ENCODE measurements at regions not wholly inside any gene's neighbourhood (a gene's known extent, or its start where the extent isn't known, plus 50 kb on each side); places are given as distances from the start of the nearest gene placed in this dataset.

DNA sequence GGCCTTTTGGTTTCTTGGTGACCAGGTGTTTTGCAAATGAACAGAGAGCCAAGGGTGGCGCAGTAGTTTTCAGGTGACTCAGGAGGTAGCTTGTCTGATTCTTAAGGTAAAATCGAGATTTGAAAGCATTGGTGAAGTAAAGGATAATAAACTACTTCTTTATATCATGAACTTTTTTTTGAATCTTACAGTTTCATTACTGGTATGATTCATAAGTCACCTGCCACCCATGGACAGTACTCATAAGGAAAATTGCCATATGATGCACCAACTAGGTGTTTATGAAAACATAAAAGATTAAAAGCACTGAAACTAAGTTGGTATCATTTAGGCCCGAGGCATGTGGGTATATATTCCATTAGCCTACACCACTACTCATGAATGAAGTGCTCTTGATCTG lies 84.1 kb upstream of the MGAT5 start:
- Histone ChIP-seq H3K4me1 (ENCODE audit: control insufficient read depth, insufficient read depth, low read length) (peaks cover 34% of the 10 kb centered on the region), H3K9ac (ENCODE audit: low read length) (no peak overlapping the region), H3K9me3 (ENCODE audit: control insufficient read depth, low read length) (peaks cover 4% of the 10 kb centered on the region)

DNA sequence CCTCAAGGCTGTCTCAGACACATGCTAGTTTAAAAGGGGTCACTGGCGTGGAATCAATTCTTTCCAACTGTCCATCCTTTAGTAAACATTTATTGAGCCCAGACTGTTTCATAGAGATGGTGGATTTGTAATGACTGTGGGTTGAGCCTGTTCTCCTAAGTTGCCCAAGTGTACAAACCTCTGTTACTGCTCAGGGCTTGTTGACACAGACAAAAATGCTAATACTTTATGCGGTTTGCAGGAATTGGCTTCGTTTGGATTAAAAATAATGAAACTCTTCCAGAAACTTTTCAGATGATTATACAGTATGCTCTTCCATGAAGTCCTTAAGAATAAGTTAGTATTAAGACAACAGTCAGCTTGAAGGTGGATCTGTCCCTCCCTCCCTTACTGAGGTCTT lies 83.6 kb upstream of the MGAT5 start:
- Histone ChIP-seq H3K36me3 (ENCODE audit: control insufficient read depth, insufficient read depth, low read length) (no peaks in the 10 kb centered on the region), H3K9ac (ENCODE audit: low read length) (no peak overlapping the region), H3K9me3 (ENCODE audit: control insufficient read depth, low read length) (peaks cover 4% of the 10 kb centered on the region), H3K27me3 (ENCODE audit: control insufficient read depth, insufficient read depth, low read length) (no peaks in the 10 kb centered on the region), H3K4me3 (ENCODE audit: low read length) (no peak overlapping the region), H3K4me1 (ENCODE audit: control insufficient read depth, insufficient read depth, low read length) (peaks cover 39% of the 10 kb centered on the region)

More for the DNA sequence above, 84.1 kb upstream of the MGAT5 start:
- H3K27me3 ChIP-seq (ENCODE audit: control insufficient read depth, insufficient read depth, low read length): no peaks in the 10 kb centered on the region
- no peaks in the 10 kb centered on the region for H3K36me3 ChIP-seq (ENCODE audit: control insufficient read depth, insufficient read depth, low read length)
- no peak overlapping the region for H3K4me3 ChIP-seq (ENCODE audit: low read length)

- peaks cover 4% of the 10 kb centered on the region for H3K9me3 ChIP-seq (ENCODE audit: control insufficient read depth, low read length)
- H3K27me3 ChIP-seq (ENCODE audit: control insufficient read depth, insufficient read depth, low read length): no peaks in the 10 kb centered on the region
- H3K36me3 ChIP-seq (ENCODE audit: control insufficient read depth, insufficient read depth, low read length): no peaks in the 10 kb centered on the region
- H3K4me3 ChIP-seq (ENCODE audit: low read length): no peak overlapping the region
- H3K4me1 ChIP-seq (ENCODE audit: control insufficient read depth, insufficient read depth, low read length): peaks cover 43% of the 10 kb centered on the region
- H3K9ac ChIP-seq (ENCODE audit: low read length): no peak overlapping the region
Observed at GRCh38 chr2:134170700-134171099, 83.2 kb upstream of the MGAT5 start.

GRCh38 chr2:134173338-134174016 lies 80.4 kb upstream of the MGAT5 start:
- no peak overlapping the region for H3K9ac ChIP-seq (ENCODE audit: low read length)

DNA sequence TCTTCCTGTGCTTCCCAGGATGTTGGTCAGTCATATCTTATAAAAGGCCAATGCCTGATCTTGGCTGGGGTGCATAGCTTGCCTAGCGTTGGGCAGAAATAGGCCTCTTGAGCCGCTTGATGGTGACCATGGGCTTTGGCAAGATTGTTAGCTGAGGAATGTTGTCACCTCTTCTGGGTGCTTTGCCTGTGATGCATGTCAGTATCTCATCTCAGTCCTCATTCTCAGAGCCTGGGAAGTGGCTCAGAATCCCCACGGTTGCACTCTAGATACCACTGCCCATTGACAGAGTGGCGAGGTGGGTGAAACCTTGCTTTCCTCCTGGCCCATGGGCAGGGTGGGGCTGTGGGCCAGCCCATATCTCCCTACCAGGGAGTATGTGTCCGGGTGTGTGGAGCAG lies 79.2 kb upstream of the MGAT5 start:
- no peaks in the 10 kb centered on the region for H3K27me3 ChIP-seq (ENCODE audit: control insufficient read depth, insufficient read depth, low read length)
- H3K36me3 ChIP-seq (ENCODE audit: control insufficient read depth, insufficient read depth, low read length): no peaks in the 10 kb centered on the region
- no peaks in the 10 kb centered on the region for H3K9me3 ChIP-seq (ENCODE audit: control insufficient read depth, low read length)
- H3K4me3 ChIP-seq (ENCODE audit: low read length): no peak overlapping the region
- peaks cover 68% of the 10 kb centered on the region for H3K4me1 ChIP-seq (ENCODE audit: control insufficient read depth, insufficient read depth, low read length)
- H3K9ac ChIP-seq (ENCODE audit: low read length): no peak overlapping the region

More at GRCh38 chr2:134173338-134174016, 80.4 kb upstream of the MGAT5 start:
- Histone ChIP-seq H3K4me3 (ENCODE audit: low read length) (no peak overlapping the region), H3K9me3 (ENCODE audit: control insufficient read depth, low read length) (no peaks in the 10 kb centered on the region), H3K4me1 (ENCODE audit: control insufficient read depth, insufficient read depth, low read length) (peaks cover 61% of the 10 kb centered on the region), H3K36me3 (ENCODE audit: control insufficient read depth, insufficient read depth, low read length) (no peaks in the 10 kb centered on the region), H3K27me3 (ENCODE audit: control insufficient read depth, insufficient read depth, low read length) (no peaks in the 10 kb centered on the region)

DNA sequence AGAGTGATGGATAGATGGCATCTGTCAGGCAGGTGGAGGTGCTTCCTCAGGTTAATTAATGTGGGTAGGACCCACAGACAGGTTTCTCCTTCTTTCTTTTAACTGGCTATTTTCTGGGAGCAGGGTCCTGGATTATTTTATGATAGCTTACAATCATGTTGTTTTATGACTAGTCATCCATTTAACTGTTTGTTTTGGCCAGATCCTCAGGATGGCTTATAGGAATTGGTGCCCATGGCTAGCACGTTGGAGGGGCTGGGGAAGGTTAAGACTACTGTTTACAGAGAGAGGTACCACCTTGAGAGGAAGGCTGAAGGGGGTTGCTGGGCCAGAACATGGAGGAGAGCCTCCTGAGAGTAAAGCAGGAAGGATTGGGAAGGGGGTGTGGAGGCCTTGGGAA lies 78.0 kb upstream of the MGAT5 start:
- H3K4me1 ChIP-seq (ENCODE audit: control insufficient read depth, insufficient read depth, low read length): peaks cover 58% of the 10 kb centered on the region

GRCh38 chr2:134177351-134177931 lies 76.4 kb upstream of the MGAT5 start:
- Histone ChIP-seq H3K9ac (ENCODE audit: low read length) (no peak overlapping the region), H3K27me3 (ENCODE audit: control insufficient read depth, insufficient read depth, low read length) (no peaks in the 10 kb centered on the region), H3K36me3 (ENCODE audit: control insufficient read depth, insufficient read depth, low read length) (no peaks in the 10 kb centered on the region), H3K9me3 (ENCODE audit: control insufficient read depth, low read length) (no peaks in the 10 kb centered on the region), H3K4me3 (ENCODE audit: low read length) (no peak overlapping the region), H3K4me1 (ENCODE audit: control insufficient read depth, insufficient read depth, low read length) (peaks cover 62% of the 10 kb centered on the region)

More for the DNA sequence above, 78.0 kb upstream of the MGAT5 start:
- no peaks in the 10 kb centered on the region for H3K9me3 ChIP-seq (ENCODE audit: control insufficient read depth, low read length)
- no peak overlapping the region for H3K9ac ChIP-seq (ENCODE audit: low read length)
- H3K36me3 ChIP-seq (ENCODE audit: control insufficient read depth, insufficient read depth, low read length): no peaks in the 10 kb centered on the region
- H3K4me3 ChIP-seq (ENCODE audit: low read length): no peak overlapping the region
- H3K27me3 ChIP-seq (ENCODE audit: control insufficient read depth, insufficient read depth, low read length): no peaks in the 10 kb centered on the region

DNA sequence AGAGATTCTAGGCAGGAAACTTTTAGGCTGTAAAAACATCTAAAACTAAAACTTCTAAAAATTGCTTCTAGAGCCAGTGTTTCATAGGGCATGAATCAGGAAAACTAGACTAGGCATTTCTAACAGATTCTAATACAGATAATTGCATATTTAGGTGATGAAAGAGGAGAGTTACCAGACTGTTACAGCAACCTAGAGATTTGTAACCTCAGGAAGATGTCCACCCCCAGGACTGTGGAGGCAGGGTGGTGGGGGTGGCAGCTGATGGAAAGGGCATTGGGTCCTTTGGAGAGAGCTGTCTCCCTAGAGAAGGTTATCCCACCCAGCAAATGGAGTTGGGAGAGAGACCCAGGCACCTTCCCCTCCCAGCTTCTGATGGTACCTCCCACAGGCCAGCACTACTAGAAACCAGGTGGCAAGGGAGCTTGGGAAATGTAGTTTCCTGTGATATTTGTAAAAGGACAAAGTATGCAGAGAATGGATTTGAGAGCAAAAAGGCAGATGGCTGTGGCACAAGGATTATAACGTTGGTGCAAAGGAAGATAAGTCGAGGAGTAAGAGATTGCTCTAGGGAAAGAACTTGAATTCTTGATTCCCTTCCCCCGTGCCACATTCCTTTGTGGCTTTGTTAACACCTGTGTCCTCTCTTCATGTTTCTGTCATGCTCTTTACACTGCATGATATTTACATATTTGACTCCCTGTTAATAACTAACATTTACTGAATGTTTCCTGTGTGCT lies 75.6 kb upstream of the MGAT5 start:
- no peaks in the 10 kb centered on the region for H3K9me3 ChIP-seq (ENCODE audit: control insufficient read depth, low read length)
- no peaks in the 10 kb centered on the region for H3K36me3 ChIP-seq (ENCODE audit: control insufficient read depth, insufficient read depth, low read length)
- H3K4me3 ChIP-seq (ENCODE audit: low read length): no peak overlapping the region
- H3K9ac ChIP-seq (ENCODE audit: low read length): no peak overlapping the region
- no peaks in the 10 kb centered on the region for H3K27me3 ChIP-seq (ENCODE audit: control insufficient read depth, insufficient read depth, low read length)
- peaks cover 56% of the 10 kb centered on the region for H3K4me1 ChIP-seq (ENCODE audit: control insufficient read depth, insufficient read depth, low read length)

GRCh38 chr2:134181219-134181618 lies 72.7 kb upstream of the MGAT5 start:
- no peak overlapping the region for H3K4me3 ChIP-seq (ENCODE audit: low read length)
- H3K4me1 ChIP-seq (ENCODE audit: control insufficient read depth, insufficient read depth, low read length): peaks cover 27% of the 10 kb centered on the region
- no peaks in the 10 kb centered on the region for H3K36me3 ChIP-seq (ENCODE audit: control insufficient read depth, insufficient read depth, low read length)
- no peaks in the 10 kb centered on the region for H3K9me3 ChIP-seq (ENCODE audit: control insufficient read depth, low read length)
- no peaks in the 10 kb centered on the region for H3K27me3 ChIP-seq (ENCODE audit: control insufficient read depth, insufficient read depth, low read length)
- no peak overlapping the region for H3K9ac ChIP-seq (ENCODE audit: low read length)

GRCh38 chr2:134183679-134184078 lies 70.2 kb upstream of the MGAT5 start:
- no peak overlapping the region for H3K4me3 ChIP-seq (ENCODE audit: low read length)
- H3K4me1 ChIP-seq (ENCODE audit: control insufficient read depth, insufficient read depth, low read length): peaks cover 22% of the 10 kb centered on the region
- H3K9me3 ChIP-seq (ENCODE audit: control insufficient read depth, low read length): no peaks in the 10 kb centered on the region
- H3K36me3 ChIP-seq (ENCODE audit: control insufficient read depth, insufficient read depth, low read length): no peaks in the 10 kb centered on the region
- no peak overlapping the region for H3K9ac ChIP-seq (ENCODE audit: low read length)
- no peaks in the 10 kb centered on the region for H3K27me3 ChIP-seq (ENCODE audit: control insufficient read depth, insufficient read depth, low read length)

- H3K4me1 ChIP-seq (ENCODE audit: control insufficient read depth, insufficient read depth, low read length): peaks cover 32% of the 10 kb centered on the region
- no peaks in the 10 kb centered on the region for H3K9me3 ChIP-seq (ENCODE audit: control insufficient read depth, low read length)
- H3K27me3 ChIP-seq (ENCODE audit: control insufficient read depth, insufficient read depth, low read length): no peaks in the 10 kb centered on the region
- H3K9ac ChIP-seq (ENCODE audit: low read length): no peak overlapping the region
- no peaks in the 10 kb centered on the region for H3K36me3 ChIP-seq (ENCODE audit: control insufficient read depth, insufficient read depth, low read length)
- H3K4me3 ChIP-seq (ENCODE audit: low read length): no peak overlapping the region
Observed at GRCh38 chr2:134185639-134186038, 68.2 kb upstream of the MGAT5 start.

DNA sequence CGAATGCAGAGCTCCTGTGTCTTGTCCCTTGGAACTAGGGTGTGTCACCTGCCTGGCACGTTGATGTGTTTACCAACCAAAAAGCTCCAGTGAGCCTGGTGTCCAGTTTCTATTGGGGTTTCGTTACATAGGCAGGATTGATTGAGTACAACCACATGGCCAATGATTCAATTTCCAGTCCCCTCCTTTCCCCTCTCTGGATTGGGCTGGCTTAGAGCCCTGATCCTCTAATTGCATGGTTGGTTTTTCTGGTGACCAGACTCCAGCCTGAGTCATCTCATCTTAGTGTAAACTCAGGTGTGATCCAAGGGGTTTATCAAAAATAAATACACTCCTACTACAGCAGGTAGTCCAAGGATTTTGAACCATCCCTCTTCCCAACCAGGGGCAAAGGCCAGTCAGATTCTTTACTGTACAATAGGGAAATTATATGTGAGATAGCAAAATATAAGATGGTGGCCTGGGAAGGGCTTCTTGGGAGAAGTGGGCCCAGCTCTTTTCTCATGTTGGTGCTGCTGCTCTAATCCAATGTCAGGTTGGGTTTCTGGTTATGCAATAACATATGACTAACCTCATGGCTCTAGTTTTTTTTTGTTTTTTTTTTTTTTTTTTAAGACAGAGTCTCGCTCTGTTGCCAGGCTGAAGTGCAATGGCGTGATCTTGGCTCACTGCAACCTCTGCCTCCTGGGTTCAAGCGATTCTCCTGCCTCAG lies 64.7 kb upstream of the MGAT5 start:
- H3K9me3 ChIP-seq (ENCODE audit: control insufficient read depth, low read length): no peaks in the 10 kb centered on the region
- H3K4me3 ChIP-seq (ENCODE audit: low read length): no peak overlapping the region
- no peaks in the 10 kb centered on the region for H3K27me3 ChIP-seq (ENCODE audit: control insufficient read depth, insufficient read depth, low read length)
- no peak overlapping the region for H3K9ac ChIP-seq (ENCODE audit: low read length)
- no peaks in the 10 kb centered on the region for H3K36me3 ChIP-seq (ENCODE audit: control insufficient read depth, insufficient read depth, low read length)
- H3K4me1 ChIP-seq (ENCODE audit: control insufficient read depth, insufficient read depth, low read length): peaks cover 33% of the 10 kb centered on the region
